Suprapubic skin (tissue), 4 donors: ENCODE measurements at regions not wholly inside any gene's neighbourhood (a gene's known extent, or its start where the extent isn't known, plus 50 kb on each side); places are given as distances from the start of the nearest gene placed in this dataset.

Experiments used
- DNase-seq, 2 donors: peaks; one replicate each; pipeline ENCODE4 v3.0.0-alpha.2; 2019; ENCODE audit warnings: low spot score in 2 of 2
- H3K27ac ChIP-seq: fragments of 200-600 bp; sonication (generic); one replicate; pipeline ENCODE4 v1.5.1; 2019
- H3K27me3 ChIP-seq: fragments of 200-600 bp; sonication (generic); one replicate; pipeline ENCODE4 v1.5.1; 2019
- H3K36me3 ChIP-seq: fragments of 200-600 bp; sonication (generic); one replicate; pipeline ENCODE4 v1.5.1; 2019
- H3K4me1 ChIP-seq: fragments of 200-600 bp; sonication (generic); one replicate; pipeline ENCODE4 v1.5.1; 2019
- H3K4me3 ChIP-seq: fragments of 200-600 bp; sonication (generic); one replicate; pipeline ENCODE4 v1.5.1; 2019; ENCODE audit warnings: mild to moderate bottlenecking
- H3K9me3 ChIP-seq: fragments of 200-600 bp; sonication (generic); one replicate; pipeline ENCODE4 v1.5.1; 2019
- CTCF ChIP-seq, 2 donors: fragments of 200-600 bp in 1 of 2; fragments of 450-650 bp in 1 of 2; sonication (generic) in 1 of 2; IDR thresholded peaks; one replicate each; pipeline ENCODE4 v1.5.1; 2016 to 2019; ENCODE audit warnings: antibody characterized with exemption in 2 of 2, mild to moderate bottlenecking in 1 of 2, moderate library complexity in 1 of 2
- EP300 ChIP-seq: sonication (generic); formaldehyde crosslinking; IDR thresholded peaks from one replicate; pipeline ENCODE4 v1.6.1; 2017; ENCODE audit warnings: antibody characterized with exemption
- POLR2A ChIP-seq, 2 donors: fragments of 450-650 bp; IDR thresholded peaks; one replicate each; pipeline ENCODE4 v1.6.1; 2017; ENCODE audit warnings: antibody characterized with exemption in 2 of 2, mild to moderate bottlenecking in 2 of 2, moderate library complexity in 2 of 2
- POLR2AphosphoS5 ChIP-seq, 3 donors: sonication (generic); formaldehyde crosslinking; IDR thresholded peaks; one replicate each; pipeline ENCODE4 v1.6.1; 2017; ENCODE audit warnings: antibody characterized with exemption in 3 of 3
- WGBS: methylation state at CpG from one replicate; pipeline ENCODE4 v1.1.5; 2018; 5-methylcytosine and 5-hydroxymethylcytosine counted together

- no peaks in the 10 kb centered on the region for H3K9me3 ChIP-seq
- peaks cover 5% of the 10 kb centered on the region for H3K27me3 ChIP-seq
- no peak for TF ChIP-seq EP300
- TF ChIP-seq POLR2AphosphoS5 (IDR thresholded peaks at IDR 0.05), result no peak
- TF ChIP-seq CTCF (IDR thresholded peaks at IDR 0.05), result no peak
- no peak for TF ChIP-seq POLR2A (IDR thresholded peaks at IDR 0.05)
- peaks cover 14% of the 10 kb centered on the region for H3K4me1 ChIP-seq
- no peak overlapping the region for H3K4me3 ChIP-seq
- no peak overlapping the region for H3K27ac ChIP-seq
- WGBS, result 84% methylated on average over 9 of the region's 11 CpGs
- no peak for DNase-seq
- H3K36me3 ChIP-seq, result no peaks in the 10 kb centered on the region
Observed at GRCh38 chr10:128568041-128568440, 441.8 kb upstream of the MKI67 start.

- Histone ChIP-seq H3K27me3 (peaks cover 5% of the 10 kb centered on the region), H3K4me1 (peaks cover 14% of the 10 kb centered on the region), H3K36me3 (no peaks in the 10 kb centered on the region), H3K9me3 (no peaks in the 10 kb centered on the region), H3K4me3 (no peak overlapping the region), H3K27ac (no peak overlapping the region)
- no peak for TF ChIP-seq POLR2AphosphoS5 (IDR thresholded peaks at IDR 0.05)
- no peak for TF ChIP-seq EP300
- no peak for TF ChIP-seq CTCF (IDR thresholded peaks at IDR 0.05)
- no peak for TF ChIP-seq POLR2A (IDR thresholded peaks at IDR 0.05)
- WGBS, result 90% methylated on average over 13 of the region's 13 CpGs
- DNase-seq, result no peak
Observed at GRCh38 chr10:128568491-128568890, 442.3 kb upstream of the MKI67 start.

DNA sequence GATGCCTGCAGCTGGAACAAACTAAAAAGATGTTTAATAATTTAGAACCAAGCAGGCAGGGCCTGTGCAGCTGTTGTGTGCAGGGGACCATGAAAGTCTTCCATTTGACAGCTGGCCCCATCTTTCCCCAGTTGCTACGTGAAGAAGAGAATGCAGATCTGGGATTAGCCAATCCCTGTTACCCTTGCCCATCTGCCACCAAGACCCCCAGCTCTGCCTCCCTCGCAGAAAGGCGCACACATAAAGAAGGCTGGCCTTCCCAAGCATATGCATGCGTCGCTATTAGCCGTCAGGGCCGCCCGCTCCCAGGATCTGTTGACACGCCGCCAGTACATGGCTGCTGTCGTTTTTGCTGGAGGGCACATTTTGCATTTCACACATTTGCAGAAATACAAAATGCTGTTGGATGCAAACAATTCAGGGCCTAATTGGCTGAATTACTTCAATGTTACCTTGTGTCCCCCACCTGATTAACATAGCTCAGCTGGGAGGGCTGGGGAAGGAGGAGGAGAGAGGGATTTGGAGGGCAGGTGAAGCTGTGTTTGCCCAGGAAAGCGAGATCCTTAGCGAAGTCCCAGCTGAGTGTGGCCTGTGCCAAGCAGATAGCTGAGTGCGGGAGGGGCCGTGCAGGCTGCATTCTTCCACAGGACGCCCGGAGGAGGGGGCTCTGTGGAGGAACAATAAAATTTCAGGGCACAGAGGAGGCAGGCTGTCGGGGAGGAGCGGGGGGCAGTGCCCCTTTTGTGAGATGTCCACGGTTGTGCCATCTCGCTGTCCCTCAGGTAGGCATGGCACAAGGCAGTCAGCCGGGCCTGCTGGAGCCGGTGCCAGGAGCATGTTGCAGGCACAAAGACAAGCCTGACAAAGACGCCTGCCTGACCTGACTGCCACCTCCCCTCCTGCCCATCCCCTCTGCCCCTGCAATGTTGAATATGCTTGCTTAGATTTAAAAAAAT is 443.0 kb upstream of the MKI67 start:
- no peak for DNase-seq
- Histone ChIP-seq H3K4me1 (peaks cover 14% of the 10 kb centered on the region), H3K9me3 (no peaks in the 10 kb centered on the region), H3K27ac (no peak overlapping the region), H3K36me3 (no peaks in the 10 kb centered on the region), H3K27me3 (peaks cover 5% of the 10 kb centered on the region), H3K4me3 (no peak overlapping the region)
- 59% methylated on average over 24 of the region's 24 CpGs for WGBS
- TF ChIP-seq POLR2AphosphoS5 (IDR thresholded peaks at IDR 0.05) (no peak), POLR2A (IDR thresholded peaks at IDR 0.05) (no peak), EP300 (no peak), CTCF (IDR thresholded peaks at IDR 0.05) (no peak)

DNA sequence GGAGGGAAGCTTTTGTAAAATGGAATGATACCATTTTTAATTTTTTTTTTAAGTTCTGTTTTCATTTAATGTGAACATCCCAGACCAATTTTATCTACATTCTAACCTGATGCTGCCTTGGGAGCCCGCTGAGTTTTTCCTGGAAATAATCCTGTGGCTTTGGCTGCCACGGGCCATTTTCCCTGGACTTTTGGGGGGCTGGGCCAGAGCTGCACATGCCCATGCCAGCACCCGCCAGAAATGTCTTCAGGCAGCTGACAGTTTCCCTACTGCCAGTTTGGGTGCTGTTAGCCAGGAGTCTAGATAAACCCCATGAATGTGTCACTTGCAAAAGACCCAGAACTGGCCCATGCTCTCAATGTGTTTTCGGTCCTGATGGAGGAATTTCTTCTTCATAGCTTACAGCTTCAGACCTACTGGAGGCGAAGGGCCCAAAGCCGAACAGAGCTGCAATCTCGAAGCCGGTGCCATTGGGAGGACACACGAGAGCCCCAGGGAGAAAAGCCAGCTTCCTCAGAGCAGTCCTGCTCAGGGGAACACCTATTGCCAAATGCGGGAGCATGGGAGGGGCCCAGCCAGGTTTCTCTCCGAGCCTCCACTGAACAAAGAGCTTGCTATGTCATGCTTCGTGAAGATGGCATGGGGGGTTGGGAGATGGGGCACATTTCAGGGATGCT is 444.2 kb upstream of the MKI67 start:
- no peak overlapping the region for H3K4me3 ChIP-seq
- H3K4me1 ChIP-seq, result peaks cover 14% of the 10 kb centered on the region
- H3K27me3 ChIP-seq, result peaks cover 5% of the 10 kb centered on the region
- no peaks in the 10 kb centered on the region for H3K9me3 ChIP-seq
- no peak for DNase-seq
- no peaks in the 10 kb centered on the region for H3K36me3 ChIP-seq
- TF ChIP-seq POLR2A (IDR thresholded peaks at IDR 0.05) (no peak), CTCF (IDR thresholded peaks at IDR 0.05) (no peak), EP300 (no peak), POLR2AphosphoS5 (IDR thresholded peaks at IDR 0.05) (no peak)
- 44% methylated on average over 12 of the region's 12 CpGs for WGBS
- H3K27ac ChIP-seq, result no peak overlapping the region

DNA sequence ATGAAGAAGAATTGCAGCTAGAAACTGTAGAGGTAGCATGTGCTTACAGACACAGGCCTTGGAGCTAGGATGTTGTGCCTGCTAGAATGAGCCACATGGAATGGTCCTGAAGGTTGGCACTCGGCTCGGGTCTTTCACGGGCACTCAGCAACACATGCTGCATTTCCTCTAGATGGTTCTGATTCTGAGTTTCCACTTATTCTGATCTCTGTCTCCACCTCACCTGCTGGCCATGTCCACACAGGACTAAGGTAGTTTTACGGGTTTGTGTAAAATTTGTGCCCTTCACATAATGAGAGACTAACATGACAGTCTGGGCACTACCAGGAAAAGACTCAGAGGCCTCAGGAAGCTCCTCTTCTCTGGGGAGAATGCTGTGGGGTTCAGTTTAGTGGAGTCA is 444.8 kb upstream of the MKI67 start:
- H3K27ac ChIP-seq, result no peak overlapping the region
- H3K4me3 ChIP-seq, result no peak overlapping the region
- no peak for DNase-seq
- no peaks in the 10 kb centered on the region for H3K9me3 ChIP-seq
- peaks cover 5% of the 10 kb centered on the region for H3K27me3 ChIP-seq
- H3K4me1 ChIP-seq, result peaks cover 14% of the 10 kb centered on the region
- H3K36me3 ChIP-seq, result no peaks in the 10 kb centered on the region
- TF ChIP-seq CTCF (IDR thresholded peaks at IDR 0.05) (no peak), POLR2AphosphoS5 (IDR thresholded peaks at IDR 0.05) (no peak)
- WGBS, result 46% methylated on average over 4 of the region's 4 CpGs
